ENCODE measurements at regions not wholly inside any gene's neighbourhood (a gene's known extent, or its start where the extent isn't known, plus 50 kb on each side); places are given as distances from the start of the nearest gene placed in this dataset.

- Histone ChIP-seq H3K9me3 (ENCODE audit: low read depth, low read length) (no peaks in the 10 kb centered on the region), H3K27me3 (ENCODE audit: insufficient read depth, low read length) (no peaks in the 10 kb centered on the region), H3K4me1 (ENCODE audit: insufficient read depth, low read length) (peaks cover 39% of the 10 kb centered on the region), H3K4me3 (ENCODE audit: low read length) (no peak overlapping the region)
Observed at GRCh38 chr1:230000493-230001184, 66.4 kb upstream of the GALNT2 start.

- no peak overlapping the region for H3K4me3 ChIP-seq (ENCODE audit: low read length)
- H3K9me3 ChIP-seq (ENCODE audit: low read depth, low read length): no peaks in the 10 kb centered on the region
- peaks cover 39% of the 10 kb centered on the region for H3K4me1 ChIP-seq (ENCODE audit: insufficient read depth, low read length)
- no peaks in the 10 kb centered on the region for H3K27me3 ChIP-seq (ENCODE audit: insufficient read depth, low read length)
Observed at GRCh38 chr1:230002164-230002803, 64.8 kb upstream of the GALNT2 start.

DNA sequence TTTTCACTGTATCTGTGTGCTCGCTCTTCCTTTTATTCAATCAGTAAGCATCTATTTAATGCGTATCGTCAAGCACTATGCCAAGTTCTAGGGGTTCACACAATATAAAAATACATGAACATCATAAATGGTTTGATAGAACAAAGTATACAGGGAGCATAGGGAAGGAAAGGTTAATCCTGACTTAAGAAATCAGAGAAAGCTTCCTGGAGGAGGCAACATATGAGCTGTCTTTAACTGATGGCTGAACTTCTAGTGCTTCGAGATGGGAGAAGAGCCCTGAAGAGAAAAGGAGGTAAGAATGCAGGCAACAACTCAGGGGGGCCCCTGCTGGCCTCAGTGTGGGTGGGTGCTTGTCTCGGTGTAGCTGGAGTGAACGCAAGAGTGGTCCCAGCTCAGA is 63.6 kb upstream of the GALNT2 start:
- Histone ChIP-seq H3K4me3 (ENCODE audit: low read length) (no peak overlapping the region), H3K4me1 (ENCODE audit: insufficient read depth, low read length) (peaks cover 41% of the 10 kb centered on the region), H3K27me3 (ENCODE audit: insufficient read depth, low read length) (no peaks in the 10 kb centered on the region), H3K9me3 (ENCODE audit: low read depth, low read length) (no peaks in the 10 kb centered on the region)

DNA sequence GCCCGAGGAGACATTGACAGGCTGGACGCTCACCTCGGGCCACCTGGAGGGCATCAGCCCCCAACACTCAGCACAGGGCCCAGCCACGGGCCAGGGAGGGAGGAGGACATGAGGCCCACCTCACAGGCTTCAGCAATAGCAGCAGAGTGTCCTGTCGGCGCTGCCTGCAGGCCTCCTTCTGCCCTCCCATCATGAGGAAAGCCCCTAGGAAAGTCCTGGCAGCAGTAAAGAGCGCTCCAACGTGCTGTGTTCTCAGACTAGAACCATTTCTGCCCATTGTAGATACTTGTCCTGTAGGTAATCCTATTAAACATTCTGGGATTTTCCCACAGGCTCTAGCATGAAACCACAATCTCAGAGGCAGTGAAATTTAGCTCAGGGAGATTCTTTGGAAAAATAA is 62.0 kb upstream of the GALNT2 start:
- Histone ChIP-seq H3K9me3 (ENCODE audit: low read depth, low read length) (no peaks in the 10 kb centered on the region), H3K27me3 (ENCODE audit: insufficient read depth, low read length) (no peaks in the 10 kb centered on the region), H3K4me1 (ENCODE audit: insufficient read depth, low read length) (peaks cover 57% of the 10 kb centered on the region), H3K4me3 (ENCODE audit: low read length) (no peak overlapping the region)

DNA sequence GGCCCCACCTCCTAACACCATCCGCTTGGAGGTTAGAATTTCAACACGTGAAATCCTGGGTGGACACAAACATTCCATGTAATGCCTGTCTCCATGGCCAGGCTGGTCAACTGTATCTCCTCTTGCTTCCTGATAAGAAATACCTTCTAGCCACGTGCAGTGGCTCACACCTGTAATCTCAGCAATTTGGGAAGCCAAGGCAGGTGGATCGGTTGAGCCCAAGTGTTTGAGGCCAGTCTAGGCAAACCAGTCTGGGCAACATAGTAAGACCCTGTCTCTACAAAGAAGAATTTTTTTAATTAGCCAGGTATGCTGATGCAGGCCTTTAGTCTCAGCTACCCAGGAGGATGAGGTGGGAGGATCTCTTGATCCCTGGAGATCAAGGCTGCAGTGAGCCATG is 58.3 kb upstream of the GALNT2 start:
- H3K4me1 ChIP-seq (ENCODE audit: insufficient read depth, low read length): peaks cover 49% of the 10 kb centered on the region
- no peak overlapping the region for H3K4me3 ChIP-seq (ENCODE audit: low read length)
- H3K9me3 ChIP-seq (ENCODE audit: low read depth, low read length): no peaks in the 10 kb centered on the region
- no peaks in the 10 kb centered on the region for H3K27me3 ChIP-seq (ENCODE audit: insufficient read depth, low read length)

DNA sequence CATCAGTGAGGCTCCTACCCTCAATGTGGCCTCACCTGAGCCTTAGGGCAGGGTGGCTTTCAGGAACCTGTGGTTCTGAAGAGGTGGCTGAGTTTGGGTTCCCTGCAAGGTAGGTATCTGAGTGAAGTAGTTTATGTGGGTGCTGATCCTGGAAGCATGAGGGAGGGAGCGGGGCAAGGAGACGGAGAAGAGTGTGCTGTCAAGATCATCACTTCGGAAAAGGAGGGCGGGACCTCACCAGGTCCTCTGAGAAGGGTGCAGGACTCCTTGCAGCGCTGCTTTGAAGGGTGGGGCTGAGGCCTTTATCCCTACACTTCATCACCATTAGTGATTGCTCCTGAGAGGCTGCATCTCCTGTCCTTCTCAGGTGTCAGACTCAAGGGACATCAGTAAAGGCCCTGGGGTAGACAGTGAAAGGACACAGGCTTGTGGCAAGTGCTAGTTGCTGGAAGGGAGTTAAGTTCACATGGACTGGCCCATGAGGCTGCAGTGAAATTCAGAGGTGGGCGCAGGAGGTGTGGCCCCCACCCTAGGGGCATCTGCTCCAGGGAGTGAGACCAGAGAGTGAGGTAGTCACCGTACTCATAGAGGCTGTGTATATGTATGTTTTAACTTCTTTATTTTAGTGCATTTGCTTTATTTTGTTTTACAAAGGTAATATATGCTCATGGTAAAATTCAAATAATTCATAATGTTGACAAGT is 57.3 kb upstream of the GALNT2 start:
- Histone ChIP-seq H3K9me3 (ENCODE audit: low read depth, low read length) (no peaks in the 10 kb centered on the region), H3K27me3 (ENCODE audit: insufficient read depth, low read length) (no peaks in the 10 kb centered on the region), H3K4me1 (ENCODE audit: insufficient read depth, low read length) (peaks cover 38% of the 10 kb centered on the region), H3K4me3 (ENCODE audit: low read length) (no peak overlapping the region)

DNA sequence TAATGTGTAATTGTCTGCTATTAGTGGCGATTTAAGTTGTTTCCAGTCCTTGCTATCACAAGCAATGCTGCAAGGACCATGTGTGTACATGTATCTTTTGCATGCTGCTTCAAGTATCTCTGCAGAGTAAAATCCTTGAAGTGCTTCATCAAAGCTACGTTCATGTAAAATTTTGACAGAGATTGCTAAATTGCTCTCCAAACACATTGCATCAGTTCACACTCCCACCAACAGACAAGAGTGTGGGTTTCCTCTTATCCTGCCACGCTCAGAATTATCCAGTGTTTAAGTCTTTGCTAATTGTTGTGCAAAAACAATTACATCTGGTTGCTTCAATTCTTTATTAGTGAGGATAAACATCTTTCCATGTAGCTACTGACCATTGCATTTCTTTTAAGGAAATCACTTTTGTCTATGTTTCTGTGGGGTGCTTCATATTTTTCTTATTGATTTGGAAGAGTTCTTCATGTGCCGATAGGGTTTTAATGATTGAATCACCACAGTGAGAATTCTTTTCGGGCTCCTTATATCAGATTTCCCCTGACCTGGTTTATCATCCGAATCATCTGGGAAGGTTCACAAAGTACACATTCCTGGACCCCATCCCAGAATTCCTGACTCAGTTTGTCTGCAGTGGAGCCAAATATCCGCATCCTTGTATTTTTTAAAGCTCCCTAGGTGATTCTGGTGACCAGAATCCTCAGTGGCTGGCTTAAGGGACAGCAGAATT is 56.3 kb upstream of the GALNT2 start:
- Histone ChIP-seq H3K27me3 (ENCODE audit: insufficient read depth, low read length) (no peaks in the 10 kb centered on the region), H3K4me1 (ENCODE audit: insufficient read depth, low read length) (peaks cover 35% of the 10 kb centered on the region), H3K4me3 (ENCODE audit: low read length) (no peak overlapping the region), H3K9me3 (ENCODE audit: low read depth, low read length) (no peaks in the 10 kb centered on the region)

- H3K27me3 ChIP-seq (ENCODE audit: insufficient read depth, low read length): no peaks in the 10 kb centered on the region
- H3K9me3 ChIP-seq (ENCODE audit: low read depth, low read length): no peaks in the 10 kb centered on the region
- H3K4me1 ChIP-seq (ENCODE audit: insufficient read depth, low read length): peaks cover 35% of the 10 kb centered on the region
- no peak overlapping the region for H3K4me3 ChIP-seq (ENCODE audit: low read length)
Observed at GRCh38 chr1:230011333-230012092, 55.5 kb upstream of the GALNT2 start.

DNA sequence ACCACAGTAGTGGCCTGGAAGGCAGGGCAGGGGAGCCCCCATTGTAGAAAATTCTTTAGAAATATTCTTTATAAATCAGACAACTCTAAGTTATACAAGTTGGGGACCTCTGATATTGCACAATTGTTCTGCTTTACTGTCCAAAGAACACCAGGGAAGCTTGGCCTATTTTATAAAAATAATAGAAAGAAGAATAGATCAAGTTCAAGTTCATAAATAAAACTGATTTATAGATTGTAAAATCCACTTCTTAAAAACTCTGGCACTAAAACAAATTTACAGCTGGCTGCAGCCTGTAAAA is 55.0 kb upstream of the GALNT2 start:
- Histone ChIP-seq H3K4me1 (ENCODE audit: insufficient read depth, low read length) (peaks cover 35% of the 10 kb centered on the region), H3K4me3 (ENCODE audit: low read length) (no peak overlapping the region), H3K27me3 (ENCODE audit: insufficient read depth, low read length) (no peaks in the 10 kb centered on the region)

GRCh38 chr1:230012741-230013140 is 54.3 kb upstream of the GALNT2 start:
- Histone ChIP-seq H3K27me3 (ENCODE audit: insufficient read depth, low read length) (no peaks in the 10 kb centered on the region), H3K4me3 (ENCODE audit: low read length) (no peak overlapping the region), H3K9me3 (ENCODE audit: low read depth, low read length) (no peaks in the 10 kb centered on the region), H3K4me1 (ENCODE audit: insufficient read depth, low read length) (peaks cover 35% of the 10 kb centered on the region)

More for the DNA sequence above, 55.0 kb upstream of the GALNT2 start:
- H3K9me3 ChIP-seq (ENCODE audit: low read depth, low read length): no peaks in the 10 kb centered on the region

DNA sequence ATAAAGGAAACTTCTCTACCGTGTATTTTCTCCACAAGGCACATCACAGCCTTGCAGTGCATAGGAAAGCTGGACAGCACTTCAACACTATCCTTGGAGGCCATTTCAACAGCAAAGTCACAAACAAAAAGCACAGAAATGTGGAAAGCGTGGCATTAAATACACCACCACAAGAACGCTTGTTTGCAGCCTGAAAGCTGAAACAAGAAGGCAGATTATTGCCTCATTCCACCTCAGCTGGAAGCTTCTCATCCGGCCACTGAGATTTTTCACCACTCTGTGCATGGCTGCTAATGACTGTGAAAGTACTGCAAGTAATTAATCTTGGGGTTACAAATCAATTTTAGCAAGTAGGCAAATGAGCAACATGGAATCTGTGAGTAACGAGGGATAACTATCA is 50.9 kb upstream of the GALNT2 start:
- no peaks in the 10 kb centered on the region for H3K9me3 ChIP-seq (ENCODE audit: low read depth, low read length)
- no peaks in the 10 kb centered on the region for H3K27me3 ChIP-seq (ENCODE audit: insufficient read depth, low read length)
- H3K4me3 ChIP-seq (ENCODE audit: low read length): no peak overlapping the region
- H3K4me1 ChIP-seq (ENCODE audit: insufficient read depth, low read length): peaks cover 8% of the 10 kb centered on the region
